Spleen (tissue), 7 donors: ENCODE measurements at regions not wholly inside any gene's neighbourhood (a gene's known extent, or its start where the extent isn't known, plus 50 kb on each side); places are given as distances from the start of the nearest gene placed in this dataset.

Experiments
- POLR2AphosphoS5 ChIP-seq, 3 donors: sonication (generic); formaldehyde crosslinking; IDR thresholded peaks; one replicate each; pipeline ENCODE4 v1.5.1; 2017; ENCODE audit warnings: antibody characterized with exemption in 3 of 3
- TF ChIP-seq, protein P1 (sequence below), 11 experiments: fragments of 200-600 bp in 7 of 11; fragments of 450-650 bp in 4 of 11; sonication (generic) in 4 of 11; IDR thresholded peaks in 8 of 11; conservative IDR thresholded peaks in 3 of 11; 1 replicate in 7 of 11; 2 replicates in 4 of 11; pipeline versions ENCODE4 v1.4.0 to v1.8.0; 2016 to 2021; ENCODE audit warnings: antibody characterized with exemption in 11 of 11, inconsistent platforms in 4 of 11, mild to moderate bottlenecking in 1 of 11
- donor health status: DM: no; HTN: no; CAD: no; lungs with moderate emphysema.
- donor health status: DM: no; HTN: no; CAD: no.
- donor health status: DM: no; HTN: no; CAD: no.

GRCh38 chr3:31189971-31190370 lies 295.5 kb upstream of the GADL1 start:
- TF ChIP-seq POLR2AphosphoS5 (IDR thresholded peaks at IDR 0.05), result no peak
- TF ChIP-seq, protein P1, sequence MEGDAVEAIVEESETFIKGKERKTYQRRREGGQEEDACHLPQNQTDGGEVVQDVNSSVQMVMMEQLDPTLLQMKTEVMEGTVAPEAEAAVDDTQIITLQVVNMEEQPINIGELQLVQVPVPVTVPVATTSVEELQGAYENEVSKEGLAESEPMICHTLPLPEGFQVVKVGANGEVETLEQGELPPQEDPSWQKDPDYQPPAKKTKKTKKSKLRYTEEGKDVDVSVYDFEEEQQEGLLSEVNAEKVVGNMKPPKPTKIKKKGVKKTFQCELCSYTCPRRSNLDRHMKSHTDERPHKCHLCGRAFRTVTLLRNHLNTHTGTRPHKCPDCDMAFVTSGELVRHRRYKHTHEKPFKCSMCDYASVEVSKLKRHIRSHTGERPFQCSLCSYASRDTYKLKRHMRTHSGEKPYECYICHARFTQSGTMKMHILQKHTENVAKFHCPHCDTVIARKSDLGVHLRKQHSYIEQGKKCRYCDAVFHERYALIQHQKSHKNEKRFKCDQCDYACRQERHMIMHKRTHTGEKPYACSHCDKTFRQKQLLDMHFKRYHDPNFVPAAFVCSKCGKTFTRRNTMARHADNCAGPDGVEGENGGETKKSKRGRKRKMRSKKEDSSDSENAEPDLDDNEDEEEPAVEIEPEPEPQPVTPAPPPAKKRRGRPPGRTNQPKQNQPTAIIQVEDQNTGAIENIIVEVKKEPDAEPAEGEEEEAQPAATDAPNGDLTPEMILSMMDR (IDR thresholded peaks at IDR 0.05 in 8 of 11, conservative IDR thresholded peaks at IDR 0.05 in 3 of 11), result no peak
